Epithelial cell of esophagus (primary cell): ENCODE measurements at regions not wholly inside any gene's neighbourhood (a gene's known extent, or its start where the extent isn't known, plus 50 kb on each side); places are given as distances from the start of the nearest gene placed in this dataset.

Experiments
- DNase-seq: peaks from one replicate; pipeline ENCODE4 v3.0.0; 2010; ENCODE audit warnings: low read depth
- H3K4me3 ChIP-seq: 2 replicates; pipeline ENCODE4 v1.5.1; 2011; ENCODE audit warnings: mild to moderate bottlenecking, low read length, control low read depth
- CTCF ChIP-seq: IDR thresholded peaks from 2 replicates; pipeline ENCODE4 v1.5.1; 2011; ENCODE audit warnings: low read depth, mild to moderate bottlenecking, low read length, control low read depth, inconsistent platforms; ENCODE audit not compliant: insufficient read depth; ENCODE audit errors: missing control alignments

DNA sequence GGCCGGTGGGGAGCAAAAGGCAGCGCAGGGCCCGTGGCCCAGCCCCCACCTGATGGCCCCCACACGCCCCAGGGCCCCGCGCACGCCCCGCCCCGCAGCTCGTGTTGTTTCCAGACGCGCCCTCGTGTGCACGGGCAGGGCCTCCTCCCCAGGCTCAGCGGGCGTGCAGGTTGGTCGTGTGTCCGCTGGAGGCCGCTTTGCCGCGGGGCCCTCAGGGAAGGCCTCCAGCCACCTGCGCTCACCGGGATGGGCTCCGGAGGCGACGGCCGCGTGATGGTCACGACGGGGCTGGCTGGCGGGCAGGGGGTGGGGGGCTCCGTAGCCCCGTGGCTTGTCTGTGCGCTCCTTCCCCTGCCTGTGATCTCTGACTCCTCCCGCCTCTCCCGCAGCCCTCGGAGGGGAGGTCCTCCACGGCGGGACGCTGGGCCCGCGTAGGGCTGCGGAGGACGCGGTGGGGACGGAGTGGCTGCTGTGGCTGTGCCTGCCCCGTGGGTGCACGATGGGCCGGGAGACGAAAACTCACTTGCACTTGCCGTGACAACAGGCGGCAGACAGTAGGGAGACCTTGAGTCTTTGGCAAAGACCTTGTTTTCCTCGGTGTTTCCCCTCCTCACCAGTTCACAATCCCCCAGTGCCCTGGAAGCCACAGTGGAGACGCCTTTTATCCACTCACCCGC, 67.1 kb downstream of the RTP5 start:
- no peak for TF ChIP-seq CTCF
- H3K4me3 ChIP-seq: no peak overlapping the region
- no peak for DNase-seq

DNA sequence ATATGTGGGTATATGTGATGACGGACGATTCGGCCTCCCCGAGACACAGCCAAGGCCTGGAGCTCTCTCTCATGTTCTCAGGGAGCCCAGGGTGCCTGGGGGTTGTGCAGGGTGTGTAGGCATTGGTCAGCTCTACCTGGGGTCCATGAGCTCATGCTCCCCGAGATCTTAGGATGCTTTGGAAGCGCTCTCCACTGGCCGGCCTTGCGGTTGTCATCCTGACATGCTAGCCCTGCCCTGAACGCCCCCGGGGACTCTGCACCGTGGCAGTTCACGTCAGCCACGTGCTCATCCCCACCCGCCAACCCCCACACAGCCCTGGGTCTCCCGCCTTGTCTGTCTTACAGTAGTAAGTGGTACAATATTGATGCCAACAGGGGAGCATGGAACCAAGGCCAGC, 67.8 kb downstream of the RTP5 start:
- DNase-seq: no peak
- no peak for TF ChIP-seq CTCF
- H3K4me3 ChIP-seq: no peak overlapping the region

GRCh38 chr2:241939541-241939940, 70.0 kb downstream of the RTP5 start:
- TF ChIP-seq CTCF: no peak
- no peak for DNase-seq
- no peak overlapping the region for H3K4me3 ChIP-seq

- TF ChIP-seq CTCF: peak; percentile 16
- no peak for DNase-seq
- H3K4me3 ChIP-seq: no peak overlapping the region
Observed at GRCh38 chr2:241940329-241940728, 70.8 kb downstream of the RTP5 start.

- no peak for DNase-seq
Observed at GRCh38 chr2:241941691-241942301, 72.3 kb downstream of the RTP5 start.

DNA sequence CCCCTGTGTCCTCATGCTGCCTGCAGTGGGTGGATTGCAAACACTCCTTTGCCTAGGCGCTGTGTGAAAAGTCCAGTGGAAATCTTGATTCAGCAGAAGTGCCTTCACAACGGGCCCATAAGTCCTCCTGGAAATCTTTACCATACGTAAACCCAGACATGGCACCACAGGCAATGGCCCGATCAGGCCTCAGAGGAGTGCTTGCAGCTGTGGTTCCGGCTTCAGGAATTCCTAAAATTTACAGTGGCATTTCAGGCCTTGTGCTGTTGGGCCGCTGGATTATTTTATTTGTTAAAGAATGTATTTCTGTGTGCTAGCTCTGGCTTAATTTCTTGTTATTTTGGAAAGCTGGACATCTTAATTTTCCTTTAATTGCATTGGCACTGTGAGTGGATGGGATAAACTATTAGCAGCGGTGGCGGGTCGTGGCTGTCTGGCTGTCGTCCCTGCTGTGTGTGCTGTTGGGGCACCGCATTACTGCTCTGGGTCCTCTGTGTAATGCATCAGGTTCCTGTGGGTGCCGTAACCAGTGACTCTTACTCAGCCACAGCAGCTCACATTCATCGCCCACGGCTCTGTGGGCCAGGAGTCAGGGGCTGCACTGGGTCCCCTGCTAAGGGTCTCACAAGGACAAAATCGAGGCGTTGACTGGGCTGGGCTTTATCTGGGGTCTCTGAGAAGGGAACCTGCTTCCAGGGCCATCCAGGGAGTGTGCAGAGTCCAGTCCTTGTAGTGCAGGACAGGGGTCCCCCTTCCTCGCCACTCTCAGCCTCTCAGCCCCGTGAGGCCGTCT, 73.1 kb downstream of the RTP5 start:
- DNase-seq: no peak
- no peak for TF ChIP-seq CTCF
- H3K4me3 ChIP-seq: no peak overlapping the region

More at GRCh38 chr2:241941691-241942301, 72.3 kb downstream of the RTP5 start:
- TF ChIP-seq CTCF: no peak
- no peak overlapping the region for H3K4me3 ChIP-seq
